ENCODE measurements at regions not wholly inside any gene's neighbourhood (a gene's known extent, or its start where the extent isn't known, plus 50 kb on each side); places are given as distances from the start of the nearest gene placed in this dataset.
"Not testable (repeated sequence)": the region's sequence is repeated elsewhere in the genome, so short reads cannot be mapped to it uniquely, and the experiment has no call there.

- DNase-seq: no peak
Observed at GRCh38 chr2:21353879-21354679, 230.3 kb downstream of the TDRD15 start.

GRCh38 chr2:21356086-21356856 is 232.5 kb downstream of the TDRD15 start:
- DNase-seq: no peak

GRCh38 chr2:21356857-21357255 is 233.1 kb downstream of the TDRD15 start:
- DNase-seq: no peak

- no peak for DNase-seq
Observed at GRCh38 chr2:21358976-21359375, 235.2 kb downstream of the TDRD15 start.

GRCh38 chr2:21361384-21361783 is 237.6 kb downstream of the TDRD15 start:
- no peak for DNase-seq

GRCh38 chr2:21361957-21362486 is 238.3 kb downstream of the TDRD15 start:
- DNase-seq: peak; percentile 49

- no peak for DNase-seq
Observed at GRCh38 chr2:21363364-21363763, 239.6 kb downstream of the TDRD15 start.

- no peak for DNase-seq
Observed at GRCh38 chr2:21367421-21367820, 243.7 kb downstream of the TDRD15 start.

GRCh38 chr2:21369787-21370186 is 246.0 kb downstream of the TDRD15 start:
- no peak for DNase-seq

- DNase-seq: no peak
Observed at GRCh38 chr2:21371499-21372003, 247.8 kb downstream of the TDRD15 start.

- DNase-seq: no peak
Observed at GRCh38 chr2:21372654-21373053, 248.9 kb downstream of the TDRD15 start.

GRCh38 chr2:21376864-21377263 is 253.1 kb downstream of the TDRD15 start:
- DNase-seq: no peak

- DNase-seq: no peak
Observed at GRCh38 chr2:21379140-21379539, 255.4 kb downstream of the TDRD15 start.

- not testable (repeated sequence) for DNase-seq
Observed at GRCh38 chr2:21379668-21380067, 255.9 kb downstream of the TDRD15 start.

- DNase-seq: no peak
Observed at GRCh38 chr2:21381421-21381820, 257.7 kb downstream of the TDRD15 start.

- no peak for DNase-seq
Observed at GRCh38 chr2:21382701-21383520, 259.1 kb downstream of the TDRD15 start.

GRCh38 chr2:21386666-21387065 is 262.9 kb downstream of the TDRD15 start:
- DNase-seq: no peak

- no peak for DNase-seq
Observed at GRCh38 chr2:21392649-21393048, 268.9 kb downstream of the TDRD15 start.

GRCh38 chr2:21393173-21393572 is 269.4 kb downstream of the TDRD15 start:
- DNase-seq: no peak

GRCh38 chr2:21395366-21395765 is 271.6 kb downstream of the TDRD15 start:
- no peak for DNase-seq

- no peak for DNase-seq
Observed at GRCh38 chr2:21396252-21396651, 272.5 kb downstream of the TDRD15 start.

- no peak for DNase-seq
Observed at GRCh38 chr2:21401022-21401698, 277.4 kb downstream of the TDRD15 start.

All from DMS 273 treated with DMSO at 0.1 percent for 48 hours (cell line).